Stomach (tissue), 8 donors: ENCODE measurements at regions not wholly inside any gene's neighbourhood (a gene's known extent, or its start where the extent isn't known, plus 50 kb on each side); places are given as distances from the start of the nearest gene placed in this dataset.
A peak's percentile ranks its signal among the peaks of the same experiment; 100 is the strongest.

Experiments used
- DNase-seq, 2 donors: peaks; one replicate each; pipeline versions ENCODE4 v3.0.0 to v3.0.0-alpha.2; 2013 to 2019
- H3K27ac ChIP-seq, 5 donors: fragments of 200-600 bp in 4 of 5; sonication (generic) in 4 of 5; one replicate each; pipeline ENCODE4 v1.5.1; 2013 to 2019; ENCODE audit warnings: mild to moderate bottlenecking in 1 of 5, moderate library complexity in 1 of 5
- H3K27me3 ChIP-seq, 3 donors: fragments of 200-600 bp; sonication (generic); one replicate each; pipeline ENCODE4 v1.5.1; 2017 to 2019; ENCODE audit warnings: mixed run types in 1 of 3
- H3K36me3 ChIP-seq, 4 donors: fragments of 200-600 bp; sonication (generic); 1 replicate in 3 of 4; 2 replicates in 1 of 4; pipeline ENCODE4 v1.5.1; 2016 to 2019
- H3K4me1 ChIP-seq, 4 donors: fragments of 200-600 bp; sonication (generic); one replicate each; pipeline ENCODE4 v1.5.1; 2016 to 2019
- H3K4me3 ChIP-seq, 4 donors: fragments of 200-600 bp; sonication (generic) in 3 of 4; one replicate each; pipeline ENCODE4 v1.5.1; 2016 to 2019; ENCODE audit warnings: mild to moderate bottlenecking in 1 of 4
- H3K9me3 ChIP-seq, 4 donors: fragments of 200-600 bp; sonication (generic); one replicate each; pipeline ENCODE4 v1.5.1; 2016 to 2019
- CTCF ChIP-seq, 7 experiments: fragments of 450-650 bp in 4 of 7; fragments of 200-600 bp in 3 of 7; sonication (generic) in 3 of 7; IDR thresholded peaks; one replicate each; pipeline ENCODE4 v1.5.1; 2016 to 2019; ENCODE audit warnings: antibody characterized with exemption in 7 of 7, control low read depth in 2 of 7, mild to moderate bottlenecking in 1 of 7
- EP300 ChIP-seq: sonication (generic); formaldehyde crosslinking; IDR thresholded peaks from one replicate; pipeline ENCODE4 v1.6.1; 2017; ENCODE audit warnings: antibody characterized with exemption
- POLR2A ChIP-seq, 4 donors: fragments of 450-650 bp; IDR thresholded peaks; one replicate each; pipeline ENCODE4 v1.6.1; 2016; ENCODE audit warnings: antibody characterized with exemption in 4 of 4, control low read depth in 2 of 4, mild to moderate bottlenecking in 1 of 4, moderate library complexity in 1 of 4
- POLR2AphosphoS5 ChIP-seq, 3 donors: sonication (generic); formaldehyde crosslinking; IDR thresholded peaks; one replicate each; pipeline ENCODE4 v1.6.1; 2016; ENCODE audit warnings: antibody characterized with exemption in 3 of 3
- WGBS, 5 donors: extraction: QIAGEN DNeasy Blood & Tissue Kit in 3 of 5; methylation state at CpG; one replicate each; pipeline versions ENCODE4 v1.1.5 to v1.1.7; 2013 to 2018; 5-methylcytosine and 5-hydroxymethylcytosine counted together
- intact Hi-C: fragments of 100-400 bp; cut with DNase I; formaldehyde crosslinking; loops from one replicate; pipeline ENCODE4 v1.15.1; 2023; ENCODE audit warnings: low total_unique reads
- donor health status: healthy with polysubstance abuse.
- donor health status: Bipolar disorder and iron deficiency.
- donor health status: healthy.

- H3K36me3 ChIP-seq: no peaks in the 10 kb centered on the region
- H3K27me3 ChIP-seq: no peaks in the 10 kb centered on the region
- H3K4me3 ChIP-seq: no peak overlapping the region
- peak overlapping the region in 1 of 5 donors; percentile 10 for H3K27ac ChIP-seq
- TF ChIP-seq POLR2AphosphoS5 (IDR thresholded peaks at IDR 0.05) (no peak), CTCF (IDR thresholded peaks at IDR 0.05) (no peak), POLR2A (IDR thresholded peaks at IDR 0.05) (no peak), EP300 (no peak)
- intact Hi-C loops: no loop called here
- no peak for DNase-seq
- peaks cover 0 to 16% (median 5%) of the 10 kb centered on the region in 4 donors for H3K4me1 ChIP-seq
- no peaks in the 10 kb centered on the region for H3K9me3 ChIP-seq
- WGBS, 5 donors: 73 to 84% (median 79%) methylated on average over 4 of the region's 4 CpGs
Observed at GRCh38 chr14:100010679-100011078, 54.5 kb upstream of the EVL start.

DNA sequence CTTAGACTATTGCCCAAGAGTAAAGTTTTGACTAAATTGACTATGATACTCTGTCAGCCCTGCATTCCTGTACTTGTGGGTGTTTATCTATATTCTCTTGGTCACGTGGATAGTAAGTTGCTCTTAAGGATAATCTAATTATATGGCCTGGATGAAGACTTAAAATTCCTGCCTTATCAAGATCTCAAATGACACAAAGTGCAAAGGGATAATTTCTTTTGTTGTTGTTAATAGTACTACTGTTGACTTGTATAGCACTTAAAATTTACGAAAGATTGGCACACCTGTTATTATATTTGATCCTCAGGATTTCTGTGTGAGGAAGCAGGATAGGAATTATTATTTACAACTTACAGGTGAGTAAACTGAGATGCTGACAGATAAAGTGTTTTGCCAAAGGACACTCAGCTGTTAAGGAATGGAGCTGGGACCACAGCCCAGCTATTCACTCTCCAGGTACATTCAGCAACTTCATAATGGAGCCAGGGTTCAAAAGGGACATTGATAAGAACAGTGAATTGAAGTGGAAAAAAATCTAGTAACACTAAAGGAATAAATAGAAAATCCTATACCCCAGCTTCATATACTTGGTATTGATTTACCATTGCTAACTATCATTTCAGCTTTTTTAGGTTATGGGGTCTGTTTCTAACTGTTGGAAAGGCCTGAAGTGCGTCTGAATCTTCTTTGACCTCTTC is 53.4 kb upstream of the EVL start:
- Histone ChIP-seq H3K27ac (no peak overlapping the region), H3K4me1 (peaks cover 0 to 16% (median 5%) of the 10 kb centered on the region in 4 donors), H3K9me3 (no peaks in the 10 kb centered on the region), H3K4me3 (no peak overlapping the region), H3K27me3 (no peaks in the 10 kb centered on the region), H3K36me3 (no peaks in the 10 kb centered on the region)
- no peak for DNase-seq
- intact Hi-C loops: no loop called here
- WGBS, 5 donors: 63 to 75% (median 74%) methylated on average over 3 of the region's 3 CpGs
- TF ChIP-seq CTCF (IDR thresholded peaks at IDR 0.05): no peak
- no peak for TF ChIP-seq POLR2AphosphoS5 (IDR thresholded peaks at IDR 0.05)
- TF ChIP-seq EP300: no peak
- no peak for TF ChIP-seq POLR2A (IDR thresholded peaks at IDR 0.05)

GRCh38 chr14:100012478-100013327 is 52.5 kb upstream of the EVL start:
- Histone ChIP-seq H3K36me3 (no peaks in the 10 kb centered on the region), H3K4me1 (peaks cover 0 to 16% (median 5%) of the 10 kb centered on the region in 4 donors), H3K27ac (no peak overlapping the region), H3K9me3 (no peaks in the 10 kb centered on the region), H3K4me3 (no peak overlapping the region), H3K27me3 (no peaks in the 10 kb centered on the region)
- 61 to 74% (median 72%) methylated on average over 2 of the region's 2 CpGs for WGBS, 5 donors
- no peak for DNase-seq
- TF ChIP-seq CTCF (IDR thresholded peaks at IDR 0.05) (no peak), POLR2AphosphoS5 (IDR thresholded peaks at IDR 0.05) (no peak), EP300 (no peak), POLR2A (IDR thresholded peaks at IDR 0.05) (no peak)
- intact Hi-C loops: no loop called here

- TF ChIP-seq POLR2AphosphoS5 (IDR thresholded peaks at IDR 0.05): no peak
- no peak for TF ChIP-seq CTCF (IDR thresholded peaks at IDR 0.05)
- no peak for TF ChIP-seq EP300
- TF ChIP-seq POLR2A (IDR thresholded peaks at IDR 0.05): no peak
- no peaks in the 10 kb centered on the region for H3K27me3 ChIP-seq
- H3K27ac ChIP-seq: peak overlapping the region in 1 of 5 donors; percentile 28
- peaks cover 12 to 34% (median 24%) of the 10 kb centered on the region in 4 donors for H3K4me1 ChIP-seq
- no peak overlapping the region for H3K4me3 ChIP-seq
- no peaks in the 10 kb centered on the region for H3K36me3 ChIP-seq
- intact Hi-C loops: no loop called here
- WGBS, 5 donors: 75 to 79% (median 78%) methylated on average over 9 of the region's 9 CpGs
- peak in 1 of 2 donors; percentile 17 for DNase-seq
- H3K9me3 ChIP-seq: no peaks in the 10 kb centered on the region
Observed at GRCh38 chr14:100015251-100015655, 50.0 kb upstream of the EVL start.
